GM23338 (cell line): ENCODE measurements at regions not wholly inside any gene's neighbourhood (a gene's known extent, or its start where the extent isn't known, plus 50 kb on each side); places are given as distances from the start of the nearest gene placed in this dataset.

Experiments
- ATAC-seq: fragments of 200-7000 bp; cut with Tn5 transposase; 3 replicates; pipeline ENCODE4 v1.9.1; 2020
- DNase-seq: peaks from one replicate; pipeline ENCODE4 v3.0.0-alpha.2; 2015; ENCODE audit warnings: low spot score
- H2AFZ ChIP-seq: fragments of 200-600 bp; sonication (generic); 2 replicates; pipeline ENCODE4 v1.8.0; 2016; ENCODE audit warnings: antibody characterized with exemption, mild to moderate bottlenecking, moderate library complexity
- H3F3A ChIP-seq: fragments of 200-600 bp; sonication (generic); replicated peaks from 2 replicates; pipeline ENCODE4 v1.8.0; 2017; ENCODE audit warnings: antibody characterized with exemption, mixed run types, low read depth
- H3K27ac ChIP-seq: fragments of 200-600 bp; sonication (generic); 2 replicates; pipeline ENCODE4 v1.6.1; 2016; ENCODE audit warnings: low read depth
- H3K27me3 ChIP-seq: fragments of 200-600 bp; sonication (generic); 2 replicates; pipeline ENCODE4 v1.8.0; 2016; ENCODE audit warnings: mild to moderate bottlenecking, mixed run types, moderate library complexity; ENCODE audit not compliant: insufficient read depth
- H3K36me3 ChIP-seq: fragments of 200-600 bp; sonication (generic); 2 replicates; pipeline ENCODE4 v1.8.0; 2016; ENCODE audit warnings: mild to moderate bottlenecking; ENCODE audit not compliant: insufficient read depth
- H3K4me1 ChIP-seq: fragments of 200-600 bp; sonication (generic); 2 replicates; pipeline ENCODE4 v1.8.0; 2016; ENCODE audit warnings: mild to moderate bottlenecking, moderate library complexity; ENCODE audit not compliant: insufficient read depth
- H3K4me2 ChIP-seq: fragments of 200-600 bp; sonication (generic); 2 replicates; pipeline ENCODE4 v1.7.1; 2017; ENCODE audit warnings: mixed run types
- H3K4me3 ChIP-seq: fragments of 200-600 bp; sonication (generic); 2 replicates; pipeline ENCODE4 v1.6.1; 2016; ENCODE audit warnings: mixed run types
- H3K79me2 ChIP-seq: fragments of 200-600 bp; sonication (generic); replicated peaks from 2 replicates; pipeline ENCODE4 v1.8.0; 2017; ENCODE audit warnings: mild to moderate bottlenecking; ENCODE audit not compliant: insufficient read depth
- H3K9me2 ChIP-seq: fragments of 200-600 bp; sonication (generic); 2 replicates; pipeline ENCODE4 v1.8.0; 2017; ENCODE audit not compliant: insufficient read depth
- H4K20me1 ChIP-seq: fragments of 200-600 bp; sonication (generic); replicated peaks from 2 replicates; pipeline ENCODE4 v1.8.0; 2017; ENCODE audit warnings: mild to moderate bottlenecking; ENCODE audit not compliant: insufficient read depth
- H3K27ac Mint-ChIP-seq: 2 replicates; pipeline ENCODE4 v1.8.0; 2020; ENCODE audit warnings: inconsistent platforms, mild to moderate bottlenecking, moderate library complexity, mixed read lengths
- H3K27me3 Mint-ChIP-seq: 3 replicates; pipeline ENCODE4 v1.8.0; 2022; ENCODE audit warnings: low read depth, mild to moderate bottlenecking, moderate library complexity, mixed read lengths, inconsistent platforms; ENCODE audit not compliant: insufficient read depth, poor library complexity
- H3K36me3 Mint-ChIP-seq: 3 replicates; pipeline ENCODE4 v1.8.0; 2021; ENCODE audit warnings: low read depth, mild to moderate bottlenecking, inconsistent platforms, moderate library complexity, mixed read lengths
- H3K4me1 Mint-ChIP-seq: 3 replicates; pipeline ENCODE4 v1.8.0; 2020; ENCODE audit warnings: mild to moderate bottlenecking, inconsistent platforms, mixed read lengths
- H3K4me3 Mint-ChIP-seq: 3 replicates; pipeline ENCODE4 v1.8.0; 2021; ENCODE audit warnings: moderate library complexity, mild to moderate bottlenecking, inconsistent platforms, mixed read lengths
- H3K9me3 Mint-ChIP-seq: 3 replicates; pipeline ENCODE4 v1.8.0; 2020; ENCODE audit warnings: moderate library complexity, mild to moderate bottlenecking, inconsistent platforms, mixed read lengths
- JUNB ChIP-seq: IDR thresholded peaks from one replicate; pipeline ENCODE4 v1.6.1; 2016; ENCODE audit warnings: antibody characterized with exemption; ENCODE audit not compliant: unreplicated experiment
- NANOG ChIP-seq: IDR thresholded peaks from 2 replicates; pipeline ENCODE4 v1.6.1; 2016; ENCODE audit warnings: antibody characterized with exemption, borderline replicate concordance
- ZNF462 ChIP-seq: fragments of 250-450 bp; sonication (Bioruptor Pico); IDR thresholded peaks from 2 replicates; pipeline ENCODE4 v1.5.0; 2020; ENCODE audit warnings: mild to moderate bottlenecking, moderate library complexity

GRCh38 chr6:139894271-139894670 lies 519.8 kb upstream of the CITED2 start:
- H3K36me3 Mint-ChIP-seq: peaks cover 14% of the 10 kb centered on the region; the same call in 2 of the 3 replicates
- no peak overlapping the region for H3K4me3 Mint-ChIP-seq
- H3K27me3 Mint-ChIP-seq: peaks cover 4% of the 10 kb centered on the region
- Histone ChIP-seq H3K79me2 (no peaks in the 10 kb centered on the region), H3K27ac (no peak overlapping the region), H4K20me1 (no peaks in the 10 kb centered on the region), H3K27me3 (no peaks in the 10 kb centered on the region), H2AFZ (no peak overlapping the region), H3F3A (no peaks in the 10 kb centered on the region), H3K4me2 (no peak overlapping the region), H3K36me3 (no peaks in the 10 kb centered on the region), H3K9me2 (no peaks in the 10 kb centered on the region), H3K4me1 (peaks cover 9% of the 10 kb centered on the region; the same call in 1 of the 2 replicates), H3K4me3 (no peak overlapping the region)
- peaks cover 11% of the 10 kb centered on the region for H3K9me3 Mint-ChIP-seq
- TF ChIP-seq NANOG (no peak), ZNF462 (CRISPR knock-in tag) (no peak), JUNB (no peak)
- H3K4me1 Mint-ChIP-seq: peaks cover 9% of the 10 kb centered on the region
- no peak overlapping the region for H3K27ac Mint-ChIP-seq
- DNase-seq (no peak), ATAC-seq (no peak)

- Histone ChIP-seq H3F3A (no peaks in the 10 kb centered on the region), H4K20me1 (no peaks in the 10 kb centered on the region), H2AFZ (no peak overlapping the region), H3K36me3 (no peaks in the 10 kb centered on the region), H3K4me3 (no peak overlapping the region), H3K4me1 (peaks cover 29% of the 10 kb centered on the region), H3K79me2 (no peaks in the 10 kb centered on the region), H3K27me3 (no peaks in the 10 kb centered on the region), H3K27ac (no peak overlapping the region), H3K4me2 (no peak overlapping the region), H3K9me2 (no peaks in the 10 kb centered on the region)
- Mint-ChIP-seq H3K4me3 (no peak overlapping the region), H3K27ac (no peak overlapping the region), H3K4me1 (peaks cover 35% of the 10 kb centered on the region), H3K36me3 (peaks cover 14% of the 10 kb centered on the region; the same call in 2 of the 3 replicates), H3K9me3 (peaks cover 11% of the 10 kb centered on the region), H3K27me3 (peaks cover 4% of the 10 kb centered on the region)
- DNase-seq: no peak
- no peak for TF ChIP-seq JUNB
- ATAC-seq: no peak
Observed at GRCh38 chr6:139891471-139891870, 517.0 kb upstream of the CITED2 start.
